LHCN-M2 (cell line): ENCODE measurements at regions not wholly inside any gene's neighbourhood (a gene's known extent, or its start where the extent isn't known, plus 50 kb on each side); places are given as distances from the start of the nearest gene placed in this dataset.

Experiments
- DNase-seq: peaks from one replicate; pipeline ENCODE4 v3.0.0-alpha.2; 2012; ENCODE audit warnings: low read depth

- no peak for DNase-seq
Observed at GRCh38 chr12:124431971-124432370, 135.4 kb downstream of the NCOR2 start.

- no peak for DNase-seq
Observed at GRCh38 chr12:124430491-124430890, 135.6 kb downstream of the RFLNA start.

GRCh38 chr12:124429535-124429934 lies 134.6 kb downstream of the RFLNA start:
- DNase-seq: no peak

- DNase-seq: no peak
Observed at GRCh38 chr12:124428792-124429281, 133.9 kb downstream of the RFLNA start.

GRCh38 chr12:124428136-124428791 lies 133.4 kb downstream of the RFLNA start:
- DNase-seq: peak; percentile 76

- DNase-seq: no peak
Observed at GRCh38 chr12:124426594-124427555, 132.0 kb downstream of the RFLNA start.

- DNase-seq: no peak
Observed at GRCh38 chr12:124425667-124426066, 130.8 kb downstream of the RFLNA start.

GRCh38 chr12:124424516-124424905 lies 129.6 kb downstream of the RFLNA start:
- DNase-seq: no peak

GRCh38 chr12:124423761-124424515 lies 129.0 kb downstream of the RFLNA start:
- no peak for DNase-seq

- DNase-seq: peak; percentile 91
Observed at GRCh38 chr12:124422570-124423523, 128.0 kb downstream of the RFLNA start.

- no peak for DNase-seq
Observed at GRCh38 chr12:124422142-124422569, 127.3 kb downstream of the RFLNA start.

- DNase-seq: no peak
Observed at GRCh38 chr12:124420996-124421674, 126.2 kb downstream of the RFLNA start.

GRCh38 chr12:124420041-124420995 lies 125.4 kb downstream of the RFLNA start:
- no peak for DNase-seq

- no peak for DNase-seq
Observed at GRCh38 chr12:124419292-124420040, 124.6 kb downstream of the RFLNA start.

- DNase-seq: no peak
Observed at GRCh38 chr12:124418791-124419190, 123.9 kb downstream of the RFLNA start.

GRCh38 chr12:124418156-124418555 lies 123.3 kb downstream of the RFLNA start:
- no peak for DNase-seq

- no peak for DNase-seq
Observed at GRCh38 chr12:124416516-124417395, 121.9 kb downstream of the RFLNA start.
